Esophagus squamous epithelium (tissue), 5 donors: ENCODE measurements at regions not wholly inside any gene's neighbourhood (a gene's known extent, or its start where the extent isn't known, plus 50 kb on each side); places are given as distances from the start of the nearest gene placed in this dataset.

Experiments used
- DNase-seq: peaks from one replicate; lab custom pipeline; 2025; lab: John Stamatoyannopoulos, UW
- H3K27ac ChIP-seq, 4 donors: fragments of 200-600 bp; sonication (generic); one replicate each; pipeline ENCODE4 v1.5.1; 2016 to 2019; ENCODE audit warnings: mild to moderate bottlenecking in 1 of 4
- H3K27me3 ChIP-seq, 4 donors: fragments of 200-600 bp; sonication (generic); 1 replicate in 3 of 4; 2 replicates in 1 of 4; pipeline versions ENCODE4 v1.5.1 to v1.6.0; 2017 to 2021; ENCODE audit warnings: antibody characterized with exemption in 1 of 4
- H3K36me3 ChIP-seq, 3 donors: fragments of 200-600 bp; sonication (generic); one replicate each; pipeline ENCODE4 v1.5.1; 2016 to 2019
- H3K4me1 ChIP-seq, 3 donors: fragments of 200-600 bp; sonication (generic); one replicate each; pipeline ENCODE4 v1.5.1; 2017 to 2019
- H3K4me3 ChIP-seq, 4 donors: fragments of 200-600 bp; sonication (generic); 1 replicate in 3 of 4; 2 replicates in 1 of 4; pipeline ENCODE4 v1.5.1; 2016 to 2019; ENCODE audit warnings: mild to moderate bottlenecking in 2 of 4, moderate library complexity in 1 of 4
- H3K9me3 ChIP-seq, 3 donors: fragments of 200-600 bp; sonication (generic); one replicate each; pipeline ENCODE4 v1.5.1; 2016 to 2019
- POLR2A ChIP-seq, 4 donors: fragments of 450-650 bp; IDR thresholded peaks; one replicate each; pipeline ENCODE4 v1.6.1; 2017; ENCODE audit warnings: antibody characterized with exemption in 4 of 4, mild to moderate bottlenecking in 4 of 4, moderate library complexity in 3 of 4
- WGBS, 2 donors: methylation state at CpG; one replicate each; pipeline ENCODE4 v1.1.5; 2018; 5-methylcytosine and 5-hydroxymethylcytosine counted together
- intact Hi-C: fragments of 100-400 bp; cut with DNase I; formaldehyde crosslinking; loops from one replicate; pipeline ENCODE4 v1.15.0; 2022
- TF ChIP-seq, protein P1 (sequence below), 6 experiments: fragments of 450-650 bp in 4 of 6; fragments of 200-600 bp in 2 of 6; sonication (generic) in 2 of 6; IDR thresholded peaks; one replicate each; pipeline ENCODE4 v1.5.1; 2016 to 2019; ENCODE audit warnings: antibody characterized with exemption in 6 of 6, mild to moderate bottlenecking in 4 of 6, moderate library complexity in 4 of 6
- donor health status: DM: yes; HTN: yes; CAD: no.

DNA sequence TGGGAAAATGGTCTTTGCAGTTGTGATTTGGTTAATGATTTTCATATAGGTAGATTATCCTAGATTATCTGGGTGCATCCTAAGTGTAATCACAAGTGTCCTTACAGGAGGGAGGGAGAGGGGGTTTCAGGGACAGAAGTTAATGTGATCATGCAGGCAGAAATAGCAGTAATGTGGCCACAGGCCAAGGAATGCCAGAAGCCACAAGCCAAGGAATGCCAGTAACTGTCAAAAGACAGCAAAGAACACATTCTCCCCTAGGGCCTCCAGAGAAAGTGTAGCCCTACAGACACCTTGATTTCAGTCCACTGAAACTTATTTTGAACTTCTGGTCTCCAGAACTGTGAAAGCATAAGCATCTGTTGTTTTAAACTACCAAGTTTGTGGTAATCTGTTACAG is 2074.5 kb downstream of the MAT2B start:
- H3K36me3 ChIP-seq: no peaks in the 10 kb centered on the region
- no peak for DNase-seq
- TF ChIP-seq, protein P1, sequence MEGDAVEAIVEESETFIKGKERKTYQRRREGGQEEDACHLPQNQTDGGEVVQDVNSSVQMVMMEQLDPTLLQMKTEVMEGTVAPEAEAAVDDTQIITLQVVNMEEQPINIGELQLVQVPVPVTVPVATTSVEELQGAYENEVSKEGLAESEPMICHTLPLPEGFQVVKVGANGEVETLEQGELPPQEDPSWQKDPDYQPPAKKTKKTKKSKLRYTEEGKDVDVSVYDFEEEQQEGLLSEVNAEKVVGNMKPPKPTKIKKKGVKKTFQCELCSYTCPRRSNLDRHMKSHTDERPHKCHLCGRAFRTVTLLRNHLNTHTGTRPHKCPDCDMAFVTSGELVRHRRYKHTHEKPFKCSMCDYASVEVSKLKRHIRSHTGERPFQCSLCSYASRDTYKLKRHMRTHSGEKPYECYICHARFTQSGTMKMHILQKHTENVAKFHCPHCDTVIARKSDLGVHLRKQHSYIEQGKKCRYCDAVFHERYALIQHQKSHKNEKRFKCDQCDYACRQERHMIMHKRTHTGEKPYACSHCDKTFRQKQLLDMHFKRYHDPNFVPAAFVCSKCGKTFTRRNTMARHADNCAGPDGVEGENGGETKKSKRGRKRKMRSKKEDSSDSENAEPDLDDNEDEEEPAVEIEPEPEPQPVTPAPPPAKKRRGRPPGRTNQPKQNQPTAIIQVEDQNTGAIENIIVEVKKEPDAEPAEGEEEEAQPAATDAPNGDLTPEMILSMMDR (IDR thresholded peaks at IDR 0.05): no peak
- no peak for TF ChIP-seq POLR2A (IDR thresholded peaks at IDR 0.05)

DNA sequence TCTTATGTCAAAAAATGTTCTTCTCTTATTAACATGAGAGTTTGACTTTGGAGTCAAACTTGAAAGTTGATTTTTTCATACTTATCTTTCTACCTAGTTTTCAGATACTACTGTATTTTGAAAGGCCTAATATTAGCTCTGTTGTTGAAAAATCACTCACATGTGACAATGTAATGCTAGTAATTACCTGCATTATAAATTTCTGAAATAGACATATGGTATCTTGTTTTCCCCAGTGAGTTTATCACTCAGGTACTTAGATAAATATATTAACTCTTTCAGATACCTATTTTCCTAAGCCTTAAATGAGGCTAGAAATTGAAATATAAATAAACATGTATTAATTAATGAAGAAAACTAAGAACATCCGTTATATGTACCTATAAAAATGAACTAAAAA is 2089.3 kb downstream of the MAT2B start:
- 61 to 77% methylated on average over 1 of the region's 1 CpG for WGBS, 2 donors

More for the DNA sequence above, 2074.5 kb downstream of the MAT2B start:
- Histone ChIP-seq H3K9me3 (no peaks in the 10 kb centered on the region), H3K4me3 (no peak overlapping the region), H3K27me3 (no peaks in the 10 kb centered on the region), H3K27ac (no peak overlapping the region), H3K4me1 (no peaks in the 10 kb centered on the region)
- intact Hi-C loops: no loop called here

DNA sequence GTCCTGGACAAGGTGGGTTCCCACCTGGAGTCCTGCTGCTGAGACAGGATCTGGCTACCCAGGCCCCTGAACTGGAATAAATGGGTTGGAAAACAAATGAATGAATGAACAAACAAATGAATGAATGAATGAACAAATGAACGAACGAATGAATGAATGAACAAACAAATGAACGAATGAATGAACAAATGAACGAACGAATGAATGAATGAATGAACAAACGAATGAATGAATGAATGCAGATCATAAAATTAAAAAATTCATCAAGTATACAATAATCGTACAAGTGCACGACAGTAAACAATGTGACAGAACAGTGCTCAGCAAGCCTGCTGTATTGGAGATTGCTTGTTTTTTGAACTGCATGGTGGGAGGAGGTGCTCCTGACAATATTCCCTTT is 2097.1 kb downstream of the MAT2B start:
- no peaks in the 10 kb centered on the region for H3K4me1 ChIP-seq
- H3K27ac ChIP-seq: no peak overlapping the region
- DNase-seq: no peak
- H3K36me3 ChIP-seq: no peaks in the 10 kb centered on the region
- no peak overlapping the region for H3K4me3 ChIP-seq
- H3K9me3 ChIP-seq: no peaks in the 10 kb centered on the region
- TF ChIP-seq, protein P1 (IDR thresholded peaks at IDR 0.05): no peak
- no peak for TF ChIP-seq POLR2A (IDR thresholded peaks at IDR 0.05)
- no peaks in the 10 kb centered on the region for H3K27me3 ChIP-seq
- WGBS, 2 donors: 60 to 63% methylated on average over 8 of the region's 8 CpGs
- intact Hi-C loops: no loop called here

More for the DNA sequence above, 2089.3 kb downstream of the MAT2B start:
- Histone ChIP-seq H3K4me1 (no peaks in the 10 kb centered on the region), H3K27me3 (no peaks in the 10 kb centered on the region), H3K4me3 (no peak overlapping the region), H3K36me3 (no peaks in the 10 kb centered on the region), H3K9me3 (no peaks in the 10 kb centered on the region), H3K27ac (no peak overlapping the region)
- intact Hi-C loops: no loop called here
- no peak for DNase-seq
- TF ChIP-seq, protein P1 (IDR thresholded peaks at IDR 0.05): no peak
- TF ChIP-seq POLR2A (IDR thresholded peaks at IDR 0.05): no peak

DNA sequence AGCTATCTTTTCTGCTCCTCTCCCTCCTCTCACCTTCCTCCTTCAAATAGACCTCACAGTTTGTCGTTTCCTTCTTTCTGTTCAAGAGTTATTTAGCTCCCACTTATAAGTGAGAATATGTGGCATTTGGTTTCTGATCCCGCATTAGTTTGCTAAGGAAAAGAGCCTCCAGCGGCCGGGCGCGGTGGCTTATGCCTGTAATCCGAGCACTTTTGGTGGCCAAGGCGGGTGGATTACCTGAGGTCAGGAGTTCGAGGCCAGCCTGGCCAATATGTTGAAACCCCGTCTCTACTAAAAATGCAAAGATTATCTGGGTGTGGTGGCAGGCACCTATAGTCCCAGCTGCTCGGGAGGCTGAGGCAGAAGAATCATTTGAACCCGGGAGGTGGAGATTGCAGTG is 2101.6 kb downstream of the MAT2B start:
- Histone ChIP-seq H3K27me3 (no peaks in the 10 kb centered on the region), H3K27ac (no peak overlapping the region), H3K4me1 (no peaks in the 10 kb centered on the region), H3K36me3 (no peaks in the 10 kb centered on the region), H3K4me3 (no peak overlapping the region), H3K9me3 (no peaks in the 10 kb centered on the region)
- WGBS, 2 donors: 90% methylated on average over 9 to 12 of the region's 12 CpGs
- TF ChIP-seq, protein P1 (IDR thresholded peaks at IDR 0.05): no peak
- no peak for TF ChIP-seq POLR2A (IDR thresholded peaks at IDR 0.05)
- DNase-seq: no peak
- intact Hi-C loops: no loop called here

DNA sequence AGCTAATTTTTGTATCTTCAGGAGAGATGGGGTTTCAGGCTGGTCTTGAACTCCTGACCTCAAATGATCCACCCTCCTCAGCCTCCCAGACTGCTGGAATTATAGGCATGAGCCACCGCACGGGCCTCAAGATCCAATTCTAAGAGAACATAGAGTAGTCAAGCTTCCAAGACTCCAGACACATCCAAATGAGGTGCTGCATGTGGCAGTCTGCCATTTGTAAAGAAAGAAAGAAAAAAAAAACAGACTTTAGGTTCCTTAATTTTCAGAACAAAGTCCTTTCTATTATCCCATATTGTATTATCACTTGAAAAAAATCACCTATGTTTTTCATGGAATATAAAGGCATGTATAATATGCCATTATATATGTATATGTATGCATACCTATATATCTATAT is 2104.5 kb downstream of the MAT2B start:
- WGBS, 2 donors: 48 to 89% methylated on average over 2 of the region's 2 CpGs

More for the DNA sequence above, 2104.5 kb downstream of the MAT2B start:
- intact Hi-C loops: no loop called here
- Histone ChIP-seq H3K27ac (no peak overlapping the region), H3K36me3 (no peaks in the 10 kb centered on the region), H3K27me3 (no peaks in the 10 kb centered on the region), H3K9me3 (no peaks in the 10 kb centered on the region), H3K4me1 (no peaks in the 10 kb centered on the region), H3K4me3 (no peak overlapping the region)
- DNase-seq: no peak
- TF ChIP-seq, protein P1 (IDR thresholded peaks at IDR 0.05): no peak
- TF ChIP-seq POLR2A (IDR thresholded peaks at IDR 0.05): no peak
